Lower leg skin (tissue), 4 donors: ENCODE measurements at regions not wholly inside any gene's neighbourhood (a gene's known extent, or its start where the extent isn't known, plus 50 kb on each side); places are given as distances from the start of the nearest gene placed in this dataset.

Source experiments
- DNase-seq, 2 donors: peaks; one replicate each; pipeline ENCODE4 v3.0.0-alpha.2; 2019; ENCODE audit warnings: low spot score in 2 of 2
- H3K4me3 ChIP-seq: fragments of 200-600 bp; sonication (generic); 2 replicates; pipeline ENCODE4 v1.5.1; 2017; ENCODE audit warnings: mild to moderate bottlenecking, low read depth; ENCODE audit not compliant: poor library complexity, severe bottlenecking
- CTCF ChIP-seq, 3 donors: fragments of 450-650 bp; IDR thresholded peaks; one replicate each; pipeline ENCODE4 v1.5.1; 2016; ENCODE audit warnings: antibody characterized with exemption in 3 of 3, mild to moderate bottlenecking in 3 of 3, moderate library complexity in 2 of 3
- POLR2A ChIP-seq, 2 donors: fragments of 450-650 bp; IDR thresholded peaks; one replicate each; pipeline ENCODE4 v1.6.1; 2016 to 2017; ENCODE audit warnings: antibody characterized with exemption in 2 of 2, mild to moderate bottlenecking in 1 of 2, moderate library complexity in 1 of 2
- WGBS, 2 donors: methylation state at CpG; one replicate each; pipeline ENCODE4 v1.1.5; 2018; 5-methylcytosine and 5-hydroxymethylcytosine counted together
- intact Hi-C: fragments of 100-400 bp; cut with DNase I; formaldehyde crosslinking; loops from one replicate; pipeline ENCODE4 v1.15.0; 2023; ENCODE audit warnings: low total_unique reads

GRCh38 chr21:34203851-34204420, 130.6 kb downstream of the MRPS6 start:
- TF ChIP-seq POLR2A (IDR thresholded peaks at IDR 0.05) (no peak), CTCF (IDR thresholded peaks at IDR 0.05) (no peak)
- intact Hi-C loops = no loop called here
- DNase-seq = peak in 1 of 2 donors; percentile 79
- no peak overlapping the region for H3K4me3 ChIP-seq
- 71 to 94% methylated on average over 11 of the region's 11 CpGs for WGBS, 2 donors

- DNase-seq = peak in 1 of 2 donors; percentile 68
- intact Hi-C loops = no loop called here
- H3K4me3 ChIP-seq = no peak overlapping the region
- 90 to 91% methylated on average over 13 of the region's 13 CpGs for WGBS, 2 donors
- TF ChIP-seq CTCF (IDR thresholded peaks at IDR 0.05) = no peak
- no peak for TF ChIP-seq POLR2A (IDR thresholded peaks at IDR 0.05)
Observed at GRCh38 chr21:34204481-34205439, 131.4 kb downstream of the MRPS6 start.

GRCh38 chr21:34205811-34206571, 132.6 kb downstream of the MRPS6 start:
- no peak overlapping the region for H3K4me3 ChIP-seq
- 60 to 69% methylated on average over 2 of the region's 2 CpGs for WGBS, 2 donors
- TF ChIP-seq CTCF (IDR thresholded peaks at IDR 0.05) (no peak), POLR2A (IDR thresholded peaks at IDR 0.05) (no peak)
- DNase-seq = no peak
- intact Hi-C loops = no loop called here

GRCh38 chr21:34213959-34214358, 140.6 kb downstream of the MRPS6 start:
- TF ChIP-seq CTCF (IDR thresholded peaks at IDR 0.05) (no peak), POLR2A (IDR thresholded peaks at IDR 0.05) (no peak)
- intact Hi-C loops = no loop called here

GRCh38 chr21:34215501-34215900, 142.1 kb downstream of the MRPS6 start:
- WGBS, 2 donors = 56 to 60% methylated on average over 4 of the region's 4 CpGs
- TF ChIP-seq CTCF (IDR thresholded peaks at IDR 0.05) (no peak), POLR2A (IDR thresholded peaks at IDR 0.05) (no peak)
- intact Hi-C loops = no loop called here
- H3K4me3 ChIP-seq = no peak overlapping the region
- no peak for DNase-seq

More at GRCh38 chr21:34213959-34214358, 140.6 kb downstream of the MRPS6 start:
- H3K4me3 ChIP-seq = no peak overlapping the region
- DNase-seq = no peak
